Parathyroid adenoma (tissue), 2 donors: ENCODE measurements at regions not wholly inside any gene's neighbourhood (a gene's known extent, or its start where the extent isn't known, plus 50 kb on each side); places are given as distances from the start of the nearest gene placed in this dataset.
"Not testable (repeated sequence)": the region's sequence is repeated elsewhere in the genome, so short reads cannot be mapped to it uniquely, and the experiment has no call there.

ENCODE experiments used
- H2AFZ ChIP-seq: fragments of 300-600 bp; sonication (generic); one replicate; pipeline ENCODE4 v1.7.0; 2017; ENCODE audit warnings: antibody characterized with exemption, mild to moderate bottlenecking
- H3K27ac ChIP-seq: fragments of 300-600 bp; sonication (generic); one replicate; pipeline ENCODE4 v1.7.0; 2017
- H3K27me3 ChIP-seq: fragments of 300-600 bp; sonication (generic); one replicate; pipeline ENCODE4 v1.7.0; 2017; ENCODE audit warnings: low read length; ENCODE audit not compliant: control insufficient read depth, insufficient read depth
- H3K36me3 ChIP-seq: fragments of 300-600 bp; sonication (generic); one replicate; pipeline ENCODE4 v1.7.0; 2017; ENCODE audit warnings: low read length; ENCODE audit not compliant: control insufficient read depth, insufficient read depth
- H3K4me1 ChIP-seq: fragments of 300-600 bp; sonication (generic); one replicate; pipeline ENCODE4 v1.7.0; 2017; ENCODE audit warnings: control low read depth
- H3K4me2 ChIP-seq: fragments of 300-600 bp; sonication (generic); one replicate; pipeline ENCODE4 v1.7.0; 2017; ENCODE audit warnings: low read length
- H3K4me3 ChIP-seq: fragments of 300-600 bp; sonication (generic); one replicate; pipeline ENCODE4 v1.7.0; 2017; ENCODE audit warnings: low read depth, low read length
- H3K79me2 ChIP-seq: fragments of 300-600 bp; sonication (generic); one replicate; pipeline ENCODE4 v1.7.0; 2017; ENCODE audit warnings: control low read depth
- H3K9ac ChIP-seq: fragments of 300-600 bp; sonication (generic); one replicate; pipeline ENCODE4 v1.7.0; 2017; ENCODE audit warnings: mild to moderate bottlenecking
- H3K9me3 ChIP-seq: fragments of 300-600 bp; sonication (generic); one replicate; pipeline ENCODE4 v1.7.0; 2017; ENCODE audit warnings: low read length; ENCODE audit not compliant: control insufficient read depth
- CTCF ChIP-seq: fragments of 300-600 bp; sonication (generic); IDR thresholded peaks from one replicate; pipeline ENCODE4 v1.7.0; 2017; ENCODE audit warnings: antibody characterized with exemption, mild to moderate bottlenecking
- donor health status: primary hyperparathyroidism.

- not testable (repeated sequence) for H3K79me2 ChIP-seq, H3K27me3 ChIP-seq, H3K4me1 ChIP-seq, H3K9me3 ChIP-seq, H3K36me3 ChIP-seq, H3K27ac ChIP-seq, H2AFZ ChIP-seq, H3K9ac ChIP-seq, H3K4me2 ChIP-seq, H3K4me3 ChIP-seq
- peak; percentile 31 for TF ChIP-seq CTCF
These were observed 62.8 kb upstream of the ARL17B start for GRCh38 chr17:46424187-46424884.

DNA sequence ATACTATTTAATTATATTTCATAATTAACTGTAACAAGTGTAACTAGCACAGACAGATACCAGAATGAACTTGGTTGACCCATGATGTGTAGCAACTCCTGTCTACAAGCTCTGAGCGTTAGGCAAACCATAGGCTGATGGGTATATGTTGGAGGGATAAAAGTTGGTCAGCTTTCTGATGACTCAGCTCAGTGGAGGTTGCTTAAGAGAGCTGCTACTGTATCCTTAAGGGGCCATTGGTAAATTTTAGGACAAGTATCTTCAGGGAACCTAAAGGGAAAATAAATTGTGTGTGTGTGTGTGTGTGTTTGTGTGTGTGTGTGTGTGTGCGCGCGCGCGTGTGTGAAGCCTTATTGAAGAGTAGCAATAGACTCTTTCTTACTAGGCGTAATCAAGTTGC lies 56.3 kb upstream of the ARL17B start:
- not testable (repeated sequence) for H3K4me1 ChIP-seq, H3K4me2 ChIP-seq, H3K27me3 ChIP-seq, H3K27ac ChIP-seq, H2AFZ ChIP-seq, H3K4me3 ChIP-seq, H3K79me2 ChIP-seq, H3K36me3 ChIP-seq, H3K9ac ChIP-seq, H3K9me3 ChIP-seq

GRCh38 chr17:46417261-46417660 lies 55.7 kb upstream of the ARL17B start:
- not testable (repeated sequence) for H3K27ac ChIP-seq, H3K9ac ChIP-seq, H2AFZ ChIP-seq, H3K36me3 ChIP-seq, H3K4me2 ChIP-seq, H3K4me3 ChIP-seq, H3K9me3 ChIP-seq, H3K79me2 ChIP-seq, H3K4me1 ChIP-seq, H3K27me3 ChIP-seq

DNA sequence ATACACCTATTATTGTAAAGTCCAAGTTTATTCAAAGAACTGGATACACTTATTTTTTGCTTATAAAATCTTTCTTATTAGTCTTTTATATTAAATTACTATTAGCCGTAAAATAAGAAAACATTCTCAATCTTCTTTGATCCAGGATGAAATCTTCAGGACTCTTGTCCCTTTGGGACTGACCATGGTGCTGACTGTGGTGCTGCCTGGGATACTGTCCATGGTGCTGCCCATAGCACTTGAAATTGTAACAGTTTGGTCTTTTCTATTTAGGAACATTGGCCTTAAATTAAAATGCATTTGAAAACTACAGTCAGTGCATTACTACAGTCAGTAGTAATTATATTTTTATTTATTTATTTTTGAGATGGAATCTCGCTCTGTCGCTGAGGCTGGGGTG lies 53.0 kb upstream of the ARL17B start:
- not testable (repeated sequence) for H3K27ac ChIP-seq, H2AFZ ChIP-seq, H3K79me2 ChIP-seq, H3K27me3 ChIP-seq, H3K4me2 ChIP-seq, H3K4me1 ChIP-seq, H3K4me3 ChIP-seq, H3K9me3 ChIP-seq, H3K9ac ChIP-seq, H3K36me3 ChIP-seq

GRCh38 chr17:46412156-46412555 lies 50.6 kb upstream of the ARL17B start:
- H3K36me3 ChIP-seq, H2AFZ ChIP-seq, H3K27ac ChIP-seq, H3K4me3 ChIP-seq, H3K9ac ChIP-seq, H3K79me2 ChIP-seq, H3K27me3 ChIP-seq, H3K4me2 ChIP-seq, H3K4me1 ChIP-seq, H3K9me3 ChIP-seq: not testable (repeated sequence)

GRCh38 chr17:46411172-46411852 lies 49.7 kb upstream of the ARL17B start:
- H3K36me3 ChIP-seq, H3K9ac ChIP-seq, H2AFZ ChIP-seq, H3K27ac ChIP-seq, H3K9me3 ChIP-seq, H3K79me2 ChIP-seq, H3K27me3 ChIP-seq, H3K4me1 ChIP-seq, H3K4me2 ChIP-seq, H3K4me3 ChIP-seq: not testable (repeated sequence)
